Glutamatergic neuron (in vitro differentiated cells): ENCODE measurements at regions not wholly inside any gene's neighbourhood (a gene's known extent, or its start where the extent isn't known, plus 50 kb on each side); places are given as distances from the start of the nearest gene placed in this dataset.

Source experiments
- DNase-seq: peaks from one replicate; pipeline ENCODE4 v3.0.0; 2022
- H3K27ac Mint-ChIP-seq: one replicate; pipeline ENCODE4 v1.8.0; 2020; ENCODE audit warnings: mild to moderate bottlenecking, mixed read lengths, inconsistent platforms; ENCODE audit not compliant: unreplicated experiment
- H3K27me3 Mint-ChIP-seq: one replicate; pipeline ENCODE4 v1.8.0; 2020; ENCODE audit warnings: mild to moderate bottlenecking, moderate library complexity, mixed read lengths, inconsistent platforms; ENCODE audit not compliant: unreplicated experiment
- H3K36me3 Mint-ChIP-seq: one replicate; pipeline ENCODE4 v1.8.0; 2020; ENCODE audit warnings: mild to moderate bottlenecking, mixed read lengths, inconsistent platforms; ENCODE audit not compliant: unreplicated experiment
- H3K4me1 Mint-ChIP-seq: one replicate; pipeline ENCODE4 v1.8.0; 2020; ENCODE audit warnings: mild to moderate bottlenecking, low read depth, mixed read lengths, inconsistent platforms; ENCODE audit not compliant: unreplicated experiment
- H3K4me3 Mint-ChIP-seq: one replicate; pipeline ENCODE4 v1.8.0; 2020; ENCODE audit warnings: mild to moderate bottlenecking, mixed read lengths, inconsistent platforms; ENCODE audit not compliant: unreplicated experiment
- H3K9me3 Mint-ChIP-seq: one replicate; pipeline ENCODE4 v1.8.0; 2020; ENCODE audit warnings: mild to moderate bottlenecking, moderate library complexity, mixed read lengths, inconsistent platforms; ENCODE audit not compliant: unreplicated experiment
- TF ChIP-seq, protein P1 (sequence below): fragments of 200-600 bp; sonication (generic); IDR thresholded peaks from one replicate; pipeline ENCODE4 v1.5.0; 2021; ENCODE audit not compliant: partially characterized antibody, unreplicated experiment

DNA sequence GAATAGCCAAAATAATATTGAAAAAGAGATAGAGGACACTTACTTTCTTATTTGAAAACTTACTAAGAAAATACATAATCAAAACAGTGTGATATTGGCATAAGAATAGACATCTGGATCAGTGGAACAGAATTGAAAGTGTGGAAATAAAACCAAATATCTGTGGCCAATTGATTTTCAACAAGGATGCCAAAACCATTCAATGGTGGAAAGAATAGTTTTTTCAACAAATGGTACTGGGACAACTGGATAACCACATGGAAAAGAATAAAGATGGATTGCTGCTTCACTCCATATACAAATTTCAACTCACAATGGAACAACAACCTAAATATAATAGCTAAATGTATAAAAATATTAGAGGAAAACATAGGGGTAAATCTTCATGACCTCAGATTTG, 152.5 kb upstream of the GPR149 start:
- H3K4me1 Mint-ChIP-seq: no peaks in the 10 kb centered on the region
- H3K27ac Mint-ChIP-seq: no peak overlapping the region
- no peak for DNase-seq
- no peaks in the 10 kb centered on the region for H3K9me3 Mint-ChIP-seq
- H3K4me3 Mint-ChIP-seq: no peak overlapping the region
- H3K27me3 Mint-ChIP-seq: no peaks in the 10 kb centered on the region
- TF ChIP-seq, protein P1, sequence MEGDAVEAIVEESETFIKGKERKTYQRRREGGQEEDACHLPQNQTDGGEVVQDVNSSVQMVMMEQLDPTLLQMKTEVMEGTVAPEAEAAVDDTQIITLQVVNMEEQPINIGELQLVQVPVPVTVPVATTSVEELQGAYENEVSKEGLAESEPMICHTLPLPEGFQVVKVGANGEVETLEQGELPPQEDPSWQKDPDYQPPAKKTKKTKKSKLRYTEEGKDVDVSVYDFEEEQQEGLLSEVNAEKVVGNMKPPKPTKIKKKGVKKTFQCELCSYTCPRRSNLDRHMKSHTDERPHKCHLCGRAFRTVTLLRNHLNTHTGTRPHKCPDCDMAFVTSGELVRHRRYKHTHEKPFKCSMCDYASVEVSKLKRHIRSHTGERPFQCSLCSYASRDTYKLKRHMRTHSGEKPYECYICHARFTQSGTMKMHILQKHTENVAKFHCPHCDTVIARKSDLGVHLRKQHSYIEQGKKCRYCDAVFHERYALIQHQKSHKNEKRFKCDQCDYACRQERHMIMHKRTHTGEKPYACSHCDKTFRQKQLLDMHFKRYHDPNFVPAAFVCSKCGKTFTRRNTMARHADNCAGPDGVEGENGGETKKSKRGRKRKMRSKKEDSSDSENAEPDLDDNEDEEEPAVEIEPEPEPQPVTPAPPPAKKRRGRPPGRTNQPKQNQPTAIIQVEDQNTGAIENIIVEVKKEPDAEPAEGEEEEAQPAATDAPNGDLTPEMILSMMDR: no peak
- no peaks in the 10 kb centered on the region for H3K36me3 Mint-ChIP-seq

DNA sequence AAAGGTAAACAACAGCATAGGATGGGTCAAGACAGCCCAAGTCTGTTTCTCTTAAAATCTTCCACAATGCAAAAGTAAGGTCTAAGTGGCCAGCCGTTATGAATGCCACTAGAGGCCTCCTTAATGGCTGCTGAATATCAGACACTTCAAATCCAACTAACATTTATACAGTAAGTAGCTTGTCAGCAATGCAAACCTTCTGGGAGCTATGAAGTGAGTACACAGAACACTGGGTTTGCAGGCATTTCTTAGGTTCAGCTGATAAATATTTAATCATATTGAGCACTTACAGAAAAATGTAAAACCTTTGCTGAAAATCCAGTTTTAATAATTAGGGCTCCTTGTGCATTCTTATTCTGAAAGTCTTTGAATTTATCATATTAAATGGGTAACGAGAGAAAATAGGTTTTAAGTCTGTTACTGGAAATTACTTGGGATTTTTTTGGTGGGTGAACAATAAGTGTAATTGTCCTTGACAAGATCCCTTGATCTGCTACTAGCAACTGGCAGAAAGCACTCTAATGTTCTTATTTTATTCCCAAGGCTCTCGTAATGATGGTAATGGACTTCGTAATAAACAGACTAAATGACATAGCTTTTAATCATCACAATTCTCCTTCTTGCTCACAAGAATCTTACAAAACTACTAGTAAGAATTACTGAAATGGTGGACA, 141.7 kb upstream of the GPR149 start:
- Mint-ChIP-seq H3K4me1 (peaks cover 7% of the 10 kb centered on the region), H3K4me3 (no peak overlapping the region), H3K27ac (no peak overlapping the region), H3K36me3 (peaks cover 10% of the 10 kb centered on the region), H3K27me3 (no peaks in the 10 kb centered on the region), H3K9me3 (peaks cover 7% of the 10 kb centered on the region)
- no peak for DNase-seq
- TF ChIP-seq, protein P1: no peak

DNA sequence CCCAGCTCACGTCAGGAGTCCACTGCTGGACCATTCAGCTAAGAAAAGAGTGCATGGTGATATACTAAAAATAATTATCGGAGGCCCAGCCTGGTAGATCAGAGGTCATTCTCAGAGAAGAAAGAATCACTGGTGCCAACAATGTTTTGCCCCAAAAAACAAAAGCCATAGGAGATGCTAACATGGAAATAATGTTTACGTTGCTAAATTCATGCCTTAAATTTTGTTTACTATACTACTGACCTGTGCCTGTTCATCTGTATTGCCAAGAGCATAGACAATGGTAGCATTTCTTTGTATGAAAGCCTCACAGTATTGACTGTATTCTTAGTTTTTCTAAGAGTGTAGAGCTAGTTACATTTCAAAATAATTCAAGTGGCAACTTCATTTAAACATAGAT, 138.1 kb upstream of the GPR149 start:
- H3K4me1 Mint-ChIP-seq: peaks cover 7% of the 10 kb centered on the region

DNA sequence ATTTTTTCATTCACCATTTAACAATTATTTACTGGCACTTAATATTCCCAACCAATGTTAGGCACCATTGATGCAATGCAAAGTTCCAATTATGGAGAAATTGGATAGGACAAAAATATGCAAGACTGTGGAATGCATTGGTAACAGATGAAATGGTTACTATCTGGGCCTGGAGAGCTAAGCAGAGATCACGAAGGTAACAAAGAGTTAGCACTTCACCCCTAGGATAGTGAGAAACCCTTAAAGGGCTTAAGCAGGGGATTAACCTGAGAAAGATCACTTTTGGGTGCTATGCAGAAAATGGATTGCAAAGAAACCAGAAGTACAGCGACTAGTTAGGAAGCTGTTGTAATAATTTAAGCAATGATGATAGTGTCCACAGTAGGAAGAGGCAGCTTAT, 129.6 kb upstream of the GPR149 start:
- no peak for DNase-seq
- H3K4me1 Mint-ChIP-seq: no peaks in the 10 kb centered on the region
- no peaks in the 10 kb centered on the region for H3K27me3 Mint-ChIP-seq
- no peak overlapping the region for H3K4me3 Mint-ChIP-seq
- H3K9me3 Mint-ChIP-seq: no peaks in the 10 kb centered on the region
- TF ChIP-seq, protein P1: no peak
- H3K36me3 Mint-ChIP-seq: no peaks in the 10 kb centered on the region
- no peak overlapping the region for H3K27ac Mint-ChIP-seq

More for the DNA sequence above, 138.1 kb upstream of the GPR149 start:
- no peak for DNase-seq
- Mint-ChIP-seq H3K27me3 (no peaks in the 10 kb centered on the region), H3K4me3 (no peak overlapping the region), H3K36me3 (no peaks in the 10 kb centered on the region), H3K27ac (no peak overlapping the region), H3K9me3 (no peaks in the 10 kb centered on the region)
- TF ChIP-seq, protein P1: no peak

DNA sequence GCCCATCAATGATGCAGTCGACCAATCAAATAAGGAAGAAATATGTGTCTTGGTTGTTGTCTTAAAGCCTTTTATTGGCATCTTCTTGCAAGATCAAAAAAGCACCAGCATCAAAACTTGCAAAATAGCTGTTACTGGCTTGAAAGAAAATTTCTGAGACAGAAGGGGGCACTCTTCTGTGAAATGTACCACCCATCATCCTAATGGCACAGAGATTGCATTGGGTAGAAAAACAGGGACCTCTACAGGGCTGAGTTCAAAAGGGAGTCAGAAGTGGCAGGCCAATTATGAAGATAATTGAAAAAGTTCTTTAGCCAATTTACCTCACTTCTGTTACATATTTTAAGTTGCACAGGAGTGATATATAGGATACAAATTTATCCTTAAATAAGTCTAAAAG, 122.3 kb upstream of the GPR149 start:
- Mint-ChIP-seq H3K27me3 (peaks cover 2% of the 10 kb centered on the region), H3K4me1 (no peaks in the 10 kb centered on the region), H3K27ac (no peak overlapping the region), H3K36me3 (no peaks in the 10 kb centered on the region), H3K9me3 (no peaks in the 10 kb centered on the region), H3K4me3 (no peak overlapping the region)
- TF ChIP-seq, protein P1: no peak
- no peak for DNase-seq
